H7 (cell line): ENCODE measurements at regions not wholly inside any gene's neighbourhood (a gene's known extent, or its start where the extent isn't known, plus 50 kb on each side); places are given as distances from the start of the nearest gene placed in this dataset.

Experiments
- DNase-seq: peaks from one replicate; pipeline ENCODE4 v3.0.0; 2012
- H3K27me3 ChIP-seq: 2 replicates; pipeline ENCODE4 v1.6.0; 2011; ENCODE audit warnings: mild to moderate bottlenecking, low read length; ENCODE audit not compliant: control insufficient read depth, insufficient read depth
- H3K36me3 ChIP-seq: replicated peaks from 2 replicates; pipeline ENCODE4 v1.5.1; 2011; ENCODE audit warnings: low read length; ENCODE audit not compliant: control insufficient read depth, insufficient read depth
- H3K4me3 ChIP-seq: 2 replicates; pipeline ENCODE4 v1.5.1; 2011; ENCODE audit warnings: low read depth, mild to moderate bottlenecking, control low read depth, low read length, moderate library complexity; ENCODE audit not compliant: insufficient read depth

- Histone ChIP-seq H3K4me3 (no peak overlapping the region), H3K27me3 (no peaks in the 10 kb centered on the region), H3K36me3 (no peaks in the 10 kb centered on the region)
- DNase-seq: no peak
Observed at GRCh38 chr1:182735343-182735742, 51.0 kb upstream of the RGS8 start.

DNA sequence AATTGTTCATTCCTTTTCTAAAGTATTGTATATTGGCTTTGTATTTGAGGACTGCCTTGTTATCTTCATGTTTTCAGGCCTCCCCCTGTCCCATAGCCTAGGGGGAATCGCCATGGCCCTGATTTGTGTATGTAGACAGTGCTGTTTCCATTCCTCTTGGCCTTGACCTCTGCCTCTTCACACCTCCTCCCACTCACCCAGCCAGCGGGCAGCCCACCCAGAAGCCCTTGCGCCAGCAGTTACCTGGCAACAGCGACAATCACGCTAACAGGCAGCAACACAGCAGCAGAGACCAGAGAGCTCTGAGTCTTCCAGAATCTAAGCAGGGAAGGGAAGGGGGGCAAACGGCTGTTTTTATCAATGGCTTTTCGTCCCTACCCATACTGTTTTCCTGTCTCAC, 50.0 kb upstream of the NPL start:
- DNase-seq: peak; percentile 33
- no peaks in the 10 kb centered on the region for H3K27me3 ChIP-seq
- H3K4me3 ChIP-seq: no peak overlapping the region
- H3K36me3 ChIP-seq: no peaks in the 10 kb centered on the region
